ENCODE measurements at regions not wholly inside any gene's neighbourhood (a gene's known extent, or its start where the extent isn't known, plus 50 kb on each side); places are given as distances from the start of the nearest gene placed in this dataset.
A peak's percentile ranks its signal among the peaks of the same experiment; 100 is the strongest.

- DNase-seq = no peak
Measured at GRCh38 chr20:39277185-39277584, 315.0 kb downstream of the DHX35 start.

- DNase-seq = no peak
Measured at GRCh38 chr20:39270837-39271604, 308.9 kb downstream of the DHX35 start.

GRCh38 chr20:39269493-39270217 is 307.5 kb downstream of the DHX35 start:
- no peak for DNase-seq

GRCh38 chr20:39268981-39269461 is 306.9 kb downstream of the DHX35 start:
- peak; percentile 47 for DNase-seq

GRCh38 chr20:39268491-39268951 is 306.4 kb downstream of the DHX35 start:
- DNase-seq = no peak

- DNase-seq = no peak
Measured at GRCh38 chr20:39266989-39267388, 304.8 kb downstream of the DHX35 start.

GRCh38 chr20:39264506-39265172 is 302.5 kb downstream of the DHX35 start:
- peak; percentile 62 for DNase-seq

GRCh38 chr20:39263076-39263475 is 300.9 kb downstream of the DHX35 start:
- DNase-seq = no peak

- DNase-seq = no peak
Measured at GRCh38 chr20:39259808-39260207, 297.7 kb downstream of the DHX35 start.

- no peak for DNase-seq
Measured at GRCh38 chr20:39259010-39259803, 297.1 kb downstream of the DHX35 start.

- DNase-seq = no peak
Measured at GRCh38 chr20:39258253-39258652, 296.1 kb downstream of the DHX35 start.

GRCh38 chr20:39253051-39253755 is 291.1 kb downstream of the DHX35 start:
- DNase-seq = no peak

GRCh38 chr20:39252035-39252434 is 289.9 kb downstream of the DHX35 start:
- DNase-seq = no peak

GRCh38 chr20:39249798-39250197 is 287.7 kb downstream of the DHX35 start:
- no peak for DNase-seq

GRCh38 chr20:39248862-39249485 is 286.8 kb downstream of the DHX35 start:
- DNase-seq = no peak

- no peak for DNase-seq
Measured at GRCh38 chr20:39248171-39248861, 286.2 kb downstream of the DHX35 start.

GRCh38 chr20:39246436-39246835 is 284.3 kb downstream of the DHX35 start:
- DNase-seq = no peak

- DNase-seq = no peak
Measured at GRCh38 chr20:39245685-39246311, 283.7 kb downstream of the DHX35 start.

GRCh38 chr20:39243962-39244361 is 281.8 kb downstream of the DHX35 start:
- DNase-seq = no peak

- no peak for DNase-seq
Measured at GRCh38 chr20:39242614-39243013, 280.5 kb downstream of the DHX35 start.
